COLO829 (cell line): ENCODE measurements at regions not wholly inside any gene's neighbourhood (a gene's known extent, or its start where the extent isn't known, plus 50 kb on each side); places are given as distances from the start of the nearest gene placed in this dataset.

Experiments
- DNase-seq: peaks from one replicate; pipeline ENCODE4 v3.0.0; 2012; ENCODE audit warnings: low spot score

GRCh38 chr1:80987824-80988223 lies 812.9 kb upstream of the ADGRL2 start:
- no peak for DNase-seq

GRCh38 chr1:80987106-80987505 lies 813.6 kb upstream of the ADGRL2 start:
- no peak for DNase-seq

GRCh38 chr1:80982831-80983230 lies 817.9 kb upstream of the ADGRL2 start:
- DNase-seq: no peak

GRCh38 chr1:80973101-80973500 lies 827.6 kb upstream of the ADGRL2 start:
- DNase-seq: no peak

- no peak for DNase-seq
These were observed 834.5 kb upstream of the ADGRL2 start for GRCh38 chr1:80966266-80966665.

- no peak for DNase-seq
These were observed 838.2 kb upstream of the ADGRL2 start for GRCh38 chr1:80962564-80962963.

GRCh38 chr1:80961464-80962190 lies 839.1 kb upstream of the ADGRL2 start:
- DNase-seq: no peak

GRCh38 chr1:80933346-80933745 lies 867.4 kb upstream of the ADGRL2 start:
- DNase-seq: no peak

- no peak for DNase-seq
These were observed 869.6 kb upstream of the ADGRL2 start for GRCh38 chr1:80931178-80931577.

GRCh38 chr1:80929868-80930508 lies 870.7 kb upstream of the ADGRL2 start:
- no peak for DNase-seq

- no peak for DNase-seq
These were observed 874.2 kb upstream of the ADGRL2 start for GRCh38 chr1:80926531-80926930.

GRCh38 chr1:80925130-80925805 lies 875.5 kb upstream of the ADGRL2 start:
- DNase-seq: no peak

GRCh38 chr1:80924290-80924689 lies 876.4 kb upstream of the ADGRL2 start:
- no peak for DNase-seq

GRCh38 chr1:80922906-80923305 lies 877.8 kb upstream of the ADGRL2 start:
- DNase-seq: no peak

GRCh38 chr1:80919426-80919825 lies 881.3 kb upstream of the ADGRL2 start:
- no peak for DNase-seq

GRCh38 chr1:80918380-80918779 lies 882.4 kb upstream of the ADGRL2 start:
- no peak for DNase-seq

GRCh38 chr1:80917826-80918225 lies 882.9 kb upstream of the ADGRL2 start:
- no peak for DNase-seq

- DNase-seq: no peak
These were observed 883.5 kb upstream of the ADGRL2 start for GRCh38 chr1:80917225-80917624.

GRCh38 chr1:80915491-80915890 lies 885.2 kb upstream of the ADGRL2 start:
- DNase-seq: no peak

GRCh38 chr1:80910426-80910825 lies 890.3 kb upstream of the ADGRL2 start:
- no peak for DNase-seq

- no peak for DNase-seq
These were observed 891.5 kb upstream of the ADGRL2 start for GRCh38 chr1:80909172-80909784.

- DNase-seq: no peak
These were observed 903.9 kb upstream of the ADGRL2 start for GRCh38 chr1:80896781-80897356.

- no peak for DNase-seq
These were observed 905.8 kb upstream of the ADGRL2 start for GRCh38 chr1:80894921-80895320.
